Loucy (cell line): ENCODE measurements at regions not wholly inside any gene's neighbourhood (a gene's known extent, or its start where the extent isn't known, plus 50 kb on each side); places are given as distances from the start of the nearest gene placed in this dataset.

Source experiments
- CTCF ChIP-seq: fragments of 200-600 bp; sonication (generic); conservative IDR thresholded peaks from 2 replicates; pipeline ENCODE4 v1.5.1; 2014; ENCODE audit warnings: mild to moderate bottlenecking, antibody characterized with exemption, low read length
- EZH2phosphoT487 ChIP-seq: fragments of 200-600 bp; IDR thresholded peaks from 2 replicates; pipeline ENCODE4 v1.6.1; 2018; ENCODE audit warnings: antibody characterized with exemption, mild to moderate bottlenecking, moderate library complexity, borderline replicate concordance

DNA sequence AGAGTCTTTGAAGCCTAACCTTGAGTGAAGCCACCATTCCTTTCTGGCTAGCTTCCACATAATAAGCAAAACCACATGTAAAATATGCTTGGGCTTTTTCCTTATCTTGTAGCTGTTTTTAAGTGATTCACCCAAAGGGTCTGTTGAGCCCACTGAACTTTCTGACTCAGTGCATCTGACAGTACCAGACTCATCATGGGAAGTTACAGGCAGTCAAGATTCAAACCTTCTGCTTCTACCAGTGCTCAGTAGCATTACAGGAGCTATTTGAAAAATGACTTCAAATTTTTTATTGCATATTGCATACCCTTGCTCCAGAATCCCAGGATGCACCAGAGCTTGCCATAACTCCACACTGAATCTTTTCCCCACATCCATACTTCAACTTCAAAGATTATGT, 87.5 kb upstream of the PTPRD start:
- TF ChIP-seq CTCF, result no peak
- no peak for TF ChIP-seq EZH2phosphoT487
